GM21576 (cell line): ENCODE measurements at regions not wholly inside any gene's neighbourhood (a gene's known extent, or its start where the extent isn't known, plus 50 kb on each side); places are given as distances from the start of the nearest gene placed in this dataset.

ENCODE experiments used
- ATAC-seq: cut with Tn5 transposase; IDR thresholded peaks from one replicate; pipeline ENCODE4 v1.9.1; 2021; ENCODE audit warnings: mild to moderate bottlenecking, moderate library complexity; ENCODE audit not compliant: unreplicated experiment

- no peak for ATAC-seq
Measured at GRCh38 chr4:157889788-157890187, 283.0 kb downstream of the GASK1B start.

- ATAC-seq = no peak
Measured at GRCh38 chr4:157888281-157888680, 284.5 kb downstream of the GASK1B start.

DNA sequence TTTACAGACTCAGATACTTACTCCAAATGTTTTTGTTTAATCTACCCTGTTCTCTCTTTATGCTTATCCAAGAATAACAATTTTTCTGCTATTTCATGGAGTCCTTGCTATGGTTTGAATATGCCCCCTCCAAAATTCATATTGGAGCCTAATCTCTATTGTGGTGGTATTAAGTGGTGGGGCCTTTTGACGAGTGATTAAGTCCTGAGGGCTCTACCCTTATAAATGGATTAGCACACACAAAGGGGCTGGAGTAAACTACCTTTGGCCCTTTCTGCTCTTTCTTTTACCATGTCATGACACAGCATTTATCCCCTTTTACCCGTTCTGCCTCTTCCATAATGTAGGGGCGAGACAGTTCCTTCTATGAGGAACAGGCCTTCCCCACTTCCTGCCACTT, 285.5 kb downstream of the GASK1B start:
- ATAC-seq = no peak

- no peak for ATAC-seq
Measured at GRCh38 chr4:157886645-157887044, 286.2 kb downstream of the GASK1B start.

DNA sequence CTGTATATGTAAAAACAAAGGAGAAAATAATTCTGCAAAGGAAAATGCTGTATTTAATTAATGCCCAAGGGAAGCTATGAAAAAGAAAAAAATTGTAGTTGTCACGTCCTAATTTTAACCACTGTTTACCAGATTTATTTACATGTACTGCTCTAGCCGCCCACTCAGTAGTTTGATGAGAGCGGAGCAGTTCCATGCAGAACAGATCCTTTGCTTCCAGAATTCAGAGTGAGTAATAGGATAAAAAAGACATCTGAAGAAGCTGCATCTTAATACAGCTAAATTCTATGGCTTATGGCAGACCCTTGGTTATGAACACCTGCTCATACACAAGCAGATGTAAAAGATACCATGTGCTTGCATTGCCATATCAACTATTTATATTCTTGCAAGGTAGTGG, 287.0 kb downstream of the GASK1B start:
- no peak for ATAC-seq

GRCh38 chr4:157882901-157883300, 289.9 kb downstream of the GASK1B start:
- no peak for ATAC-seq

- no peak for ATAC-seq
Measured at GRCh38 chr4:157880761-157881160, 292.1 kb downstream of the GASK1B start.

- ATAC-seq = no peak
Measured at GRCh38 chr4:157854819-157855218, 318.0 kb downstream of the GASK1B start.

DNA sequence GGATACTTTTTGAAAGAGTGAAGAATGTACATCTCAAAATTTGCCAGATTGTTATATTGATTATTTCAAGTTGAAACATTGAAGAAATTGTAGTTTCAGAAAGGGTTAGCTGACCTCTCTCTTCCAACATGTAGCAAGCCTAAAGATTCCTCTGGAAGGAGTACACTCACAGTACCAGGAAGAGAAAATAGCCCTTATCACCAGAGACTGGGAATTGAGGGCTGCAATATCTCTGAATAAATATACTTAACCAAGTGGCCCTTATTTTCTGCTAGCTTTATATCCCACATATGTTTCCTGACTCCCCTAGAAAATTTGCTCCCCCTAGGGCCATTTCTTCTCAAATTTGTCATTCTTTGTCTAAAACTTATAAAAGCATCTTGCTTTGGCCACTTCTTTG, 332.2 kb downstream of the GASK1B start:
- no peak for ATAC-seq

DNA sequence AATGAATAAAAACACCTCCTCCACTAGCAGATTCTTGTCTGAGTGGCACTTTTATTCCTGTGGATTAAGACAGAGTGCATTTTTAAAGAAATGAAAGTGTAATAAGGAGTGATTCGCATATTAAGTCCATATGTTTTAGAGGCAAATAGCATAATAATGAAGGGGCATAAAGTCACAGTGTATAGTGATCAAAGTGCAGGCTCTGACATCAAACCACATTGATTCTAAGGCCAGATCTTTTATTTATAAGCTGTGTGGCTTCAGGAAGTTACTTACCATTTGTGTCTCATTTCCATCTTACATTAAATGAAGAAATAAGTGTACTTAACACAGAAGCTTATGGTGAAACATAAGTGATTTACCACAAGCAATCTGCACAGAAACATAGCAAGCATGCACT, 332.8 kb downstream of the GASK1B start:
- ATAC-seq = no peak

DNA sequence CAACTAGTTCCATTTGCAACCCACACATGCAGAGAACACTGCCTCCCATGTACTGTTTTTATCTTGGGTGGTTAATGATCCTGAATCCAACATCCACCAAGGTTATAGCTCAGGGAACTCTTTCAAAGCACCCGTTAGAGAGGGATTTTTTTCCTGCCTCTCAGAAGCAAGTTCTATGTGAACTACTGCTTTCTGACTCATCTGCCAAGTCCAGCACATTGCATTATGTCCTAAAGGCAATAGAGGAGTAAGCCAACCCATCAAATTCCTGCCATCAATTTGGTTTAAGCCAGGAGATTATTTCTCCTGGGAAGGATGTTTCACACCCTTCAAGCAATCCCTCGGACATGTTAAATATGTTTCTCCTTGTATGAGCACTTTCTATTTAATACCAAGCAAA, 334.5 kb downstream of the GASK1B start:
- no peak for ATAC-seq

GRCh38 chr4:157837071-157837703, 335.6 kb downstream of the GASK1B start:
- no peak for ATAC-seq

DNA sequence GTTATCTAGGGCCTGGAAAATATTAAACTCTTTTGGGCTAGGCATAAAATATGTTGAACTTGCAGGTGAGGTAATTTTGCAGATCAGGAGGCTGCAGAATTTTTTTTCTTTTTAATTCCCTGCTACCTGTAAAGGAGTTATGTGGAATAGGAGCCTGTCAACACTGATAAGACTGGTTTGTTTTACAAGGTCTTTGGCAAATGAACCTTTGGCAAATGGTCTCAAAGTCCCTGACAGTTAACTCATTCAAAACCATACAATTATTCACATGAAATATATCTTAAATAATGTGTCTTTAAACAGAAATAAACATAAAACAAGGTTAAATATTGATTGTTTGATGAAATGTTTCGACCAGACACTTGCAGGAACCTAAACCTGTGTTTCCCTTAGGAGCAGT, 340.2 kb downstream of the GASK1B start:
- ATAC-seq = no peak

DNA sequence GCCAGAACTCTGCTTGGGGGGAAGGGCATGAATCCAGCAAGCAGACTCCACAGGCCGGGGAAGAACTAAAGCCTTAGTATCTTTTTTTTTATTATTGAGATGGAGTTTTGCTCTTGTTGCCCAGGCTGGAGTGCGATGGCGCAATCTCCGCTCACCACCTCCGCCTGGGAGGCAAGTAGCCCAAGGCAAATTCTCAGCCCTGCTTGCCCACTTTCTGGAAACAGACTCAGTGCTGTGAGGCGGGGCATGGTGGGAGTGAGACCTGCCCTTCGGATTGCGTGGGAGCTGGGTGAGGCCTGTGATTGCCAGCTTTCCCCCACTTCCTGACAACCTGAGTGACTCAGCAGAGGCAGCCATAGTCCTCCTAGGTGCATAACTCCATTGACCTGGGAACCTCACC, 348.8 kb downstream of the GASK1B start:
- ATAC-seq = no peak

- ATAC-seq = no peak
Measured at GRCh38 chr4:157821814-157822213, 351.0 kb downstream of the GASK1B start.

DNA sequence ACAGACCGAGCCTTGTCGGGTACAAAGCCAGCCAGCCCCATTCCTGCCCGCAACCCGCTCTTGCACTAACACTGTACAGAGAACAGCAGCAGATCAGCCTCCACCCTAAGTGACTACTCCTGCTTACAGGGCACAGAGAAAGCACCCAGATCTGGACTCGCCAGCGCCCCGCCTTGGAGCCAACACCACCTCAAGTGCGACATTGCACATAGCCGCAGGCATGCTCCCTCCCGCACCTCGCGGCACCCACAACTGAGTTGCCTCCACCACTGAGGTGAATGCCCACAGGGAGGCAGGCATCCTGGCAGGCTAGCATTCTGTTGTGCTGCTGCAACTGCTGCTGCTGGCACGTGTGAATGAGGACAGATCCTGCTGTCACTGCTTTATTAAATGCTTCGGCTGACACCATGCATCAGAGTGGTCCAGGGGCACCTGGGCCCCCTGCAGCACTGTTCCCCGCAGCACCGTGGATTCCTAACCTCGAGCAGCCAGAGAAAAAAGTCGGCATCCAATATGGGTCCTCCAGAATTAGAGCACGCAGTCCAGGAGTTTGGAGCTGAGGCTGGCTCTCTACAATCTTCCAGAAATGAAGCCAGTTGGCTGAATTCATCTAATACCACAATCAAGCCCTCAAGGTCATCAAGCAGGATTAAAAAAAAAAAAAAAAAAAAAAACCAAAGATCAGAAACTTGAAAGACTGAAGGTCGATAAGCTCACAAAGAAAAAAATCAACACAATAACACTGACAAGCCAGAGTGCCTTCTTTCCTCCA, 352.9 kb downstream of the GASK1B start:
- ATAC-seq = no peak

DNA sequence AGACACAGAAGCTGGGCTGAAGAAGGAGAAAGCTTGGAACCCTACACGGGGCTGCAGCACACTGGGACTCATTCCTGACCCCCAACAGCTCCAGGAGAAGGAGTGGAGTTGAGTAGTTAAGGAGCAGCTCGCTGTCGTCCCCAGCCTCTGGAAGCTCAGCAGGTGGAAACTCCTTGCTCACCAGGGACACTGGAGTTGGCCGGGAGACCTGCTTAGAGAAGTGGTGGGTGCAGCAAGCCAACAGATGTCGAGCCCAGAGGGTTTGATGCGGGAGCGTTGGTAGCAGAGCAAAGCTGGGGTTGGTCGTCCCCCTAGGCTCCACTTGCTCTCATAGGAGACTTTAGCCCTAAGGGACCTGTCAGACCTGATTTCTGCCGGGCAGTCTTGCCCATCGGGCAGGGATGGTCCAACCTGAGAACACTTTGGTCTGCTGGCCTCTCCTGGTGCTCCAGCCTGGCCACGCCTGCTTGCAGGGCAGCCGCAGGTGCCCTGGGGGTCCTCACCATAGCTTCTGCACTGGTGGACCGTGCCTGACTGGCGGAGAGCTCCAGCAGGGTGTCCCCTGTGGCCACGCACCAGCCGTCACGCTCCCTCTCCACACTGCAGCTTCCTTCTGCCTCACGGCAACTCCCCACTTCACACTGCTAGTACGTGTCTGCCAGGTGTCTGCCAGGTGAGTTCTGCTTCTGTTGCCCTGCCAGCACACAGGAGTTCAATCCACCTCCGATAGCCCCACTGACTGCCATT, 353.7 kb downstream of the GASK1B start:
- no peak for ATAC-seq

DNA sequence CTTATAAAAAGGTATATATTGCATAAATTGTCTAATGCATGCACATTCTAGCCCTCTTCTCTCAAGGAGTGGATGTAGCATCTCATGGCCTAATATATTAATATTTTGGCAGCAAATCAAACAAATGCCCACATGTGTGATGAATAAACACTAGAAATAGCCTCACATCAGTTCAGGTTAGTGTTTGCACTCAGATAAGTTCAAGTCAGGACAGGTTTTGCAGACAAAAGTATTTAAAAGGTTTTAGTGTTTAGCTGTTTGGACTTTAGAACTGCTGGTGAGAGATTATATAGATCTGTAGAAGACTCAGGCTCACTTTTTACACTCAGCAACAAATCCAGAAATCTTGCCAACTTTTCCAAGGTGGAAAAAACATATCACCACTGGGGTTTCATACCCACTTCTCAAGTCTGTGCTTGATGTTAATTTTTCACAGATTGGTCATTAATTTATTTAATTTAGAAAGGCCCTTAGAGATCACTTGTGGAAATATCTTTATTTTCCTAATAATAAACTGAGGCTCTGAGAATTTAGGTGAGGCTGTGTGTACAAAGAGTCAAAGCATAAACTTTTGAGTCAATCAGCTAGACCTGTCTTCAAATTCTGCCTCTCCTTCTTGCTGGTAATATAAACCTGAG, 362.6 kb downstream of the GASK1B start:
- ATAC-seq = no peak

GRCh38 chr4:157808796-157809383, 363.9 kb downstream of the GASK1B start:
- no peak for ATAC-seq

DNA sequence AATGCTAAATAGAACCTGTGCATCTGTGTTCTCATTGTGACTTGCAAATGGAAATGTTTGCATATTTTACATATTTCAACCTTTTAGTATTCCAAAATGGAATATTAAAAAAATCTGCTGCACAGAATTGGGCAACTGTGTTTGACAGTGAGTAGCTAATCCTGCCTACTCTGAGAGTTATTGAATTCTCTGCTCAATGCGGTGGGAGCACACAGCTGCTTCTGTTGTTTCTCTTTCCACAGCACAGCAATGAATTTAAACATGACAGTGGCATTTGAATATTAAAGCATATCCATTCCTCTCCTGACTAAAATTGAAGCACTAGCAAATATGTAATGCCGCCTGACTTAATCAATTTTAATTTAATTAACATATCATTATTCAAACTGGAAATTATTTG, 366.6 kb downstream of the GASK1B start:
- no peak for ATAC-seq

DNA sequence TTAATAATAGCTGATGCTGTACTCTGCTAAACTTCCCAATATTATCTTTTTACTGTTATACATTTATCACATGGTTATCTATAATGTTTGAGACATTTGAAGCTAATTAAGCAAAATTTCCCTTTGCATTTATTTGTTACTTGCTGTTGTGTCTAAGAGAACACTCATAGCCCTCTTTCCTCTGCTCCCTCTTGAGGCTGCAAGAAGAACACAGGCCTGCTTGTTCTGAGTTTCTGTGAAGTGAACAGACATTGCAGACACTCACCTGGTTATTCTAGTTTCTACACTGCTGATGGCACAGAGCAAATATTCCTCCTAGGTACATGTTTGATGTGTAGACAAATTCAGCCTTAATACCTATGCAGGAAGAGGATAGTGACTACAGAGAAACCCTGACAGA, 367.8 kb downstream of the GASK1B start:
- ATAC-seq = no peak
